ENCODE measurements at regions not wholly inside any gene's neighbourhood (a gene's known extent, or its start where the extent isn't known, plus 50 kb on each side); places are given as distances from the start of the nearest gene placed in this dataset.

DNA sequence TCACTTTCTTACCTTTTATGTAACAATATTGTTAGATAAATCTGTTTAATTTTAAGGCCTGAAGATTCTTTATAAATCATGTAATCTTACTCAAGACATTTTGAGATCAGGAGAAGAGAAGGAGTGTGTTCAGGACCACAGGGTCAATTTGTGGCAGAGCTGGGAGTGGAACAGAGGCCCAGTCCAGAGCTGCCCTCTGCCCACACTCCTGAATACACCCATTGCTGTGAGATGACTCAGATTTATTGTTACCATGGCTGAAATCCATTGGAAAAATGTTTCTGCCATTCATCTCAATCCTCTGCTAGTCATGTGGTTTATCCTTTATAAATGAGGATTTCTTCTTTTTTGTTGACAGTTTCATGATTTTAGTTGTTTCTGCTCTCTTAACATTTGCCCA, 100.5 kb upstream of the STXBP6 start:
- DNase-seq (ENCODE audit: low read depth), result peak; percentile 53

GRCh38 chr14:25140411-25140810, 90.5 kb upstream of the STXBP6 start:
- DNase-seq (ENCODE audit: low read depth), result no peak

DNA sequence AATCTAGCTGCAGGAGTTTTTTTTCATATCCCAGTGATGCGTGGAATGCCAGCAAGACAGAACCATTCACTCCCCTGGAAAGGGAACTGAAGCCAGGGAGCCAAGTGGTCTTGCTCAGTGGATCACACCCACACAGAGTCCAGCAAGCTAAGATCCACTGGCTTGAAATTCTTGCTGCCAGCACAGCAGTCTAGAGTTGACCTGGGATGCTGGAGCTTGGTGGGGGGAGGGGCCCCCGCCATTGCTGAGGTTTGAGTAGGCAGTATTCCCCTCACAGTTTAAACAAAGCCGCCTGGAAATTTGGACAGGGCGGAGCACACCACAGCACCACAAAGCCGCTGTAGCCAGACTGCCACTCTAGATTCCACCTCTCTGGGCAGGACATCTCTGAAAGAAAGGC, 86.9 kb upstream of the STXBP6 start:
- no peak for DNase-seq (ENCODE audit: low read depth)

GRCh38 chr14:25134184-25134583, 84.2 kb upstream of the STXBP6 start:
- DNase-seq (ENCODE audit: low read depth), result no peak

GRCh38 chr14:25132732-25133422, 82.9 kb upstream of the STXBP6 start:
- no peak for DNase-seq (ENCODE audit: low read depth)

- no peak for DNase-seq (ENCODE audit: low read depth)
These were observed 82.1 kb upstream of the STXBP6 start for GRCh38 chr14:25132094-25132493.

GRCh38 chr14:25122843-25123242, 72.9 kb upstream of the STXBP6 start:
- no peak for DNase-seq (ENCODE audit: low read depth)

GRCh38 chr14:25122211-25122610, 72.3 kb upstream of the STXBP6 start:
- DNase-seq (ENCODE audit: low read depth), result no peak

GRCh38 chr14:25121337-25122129, 71.6 kb upstream of the STXBP6 start:
- DNase-seq (ENCODE audit: low read depth), result peak; percentile 67

DNA sequence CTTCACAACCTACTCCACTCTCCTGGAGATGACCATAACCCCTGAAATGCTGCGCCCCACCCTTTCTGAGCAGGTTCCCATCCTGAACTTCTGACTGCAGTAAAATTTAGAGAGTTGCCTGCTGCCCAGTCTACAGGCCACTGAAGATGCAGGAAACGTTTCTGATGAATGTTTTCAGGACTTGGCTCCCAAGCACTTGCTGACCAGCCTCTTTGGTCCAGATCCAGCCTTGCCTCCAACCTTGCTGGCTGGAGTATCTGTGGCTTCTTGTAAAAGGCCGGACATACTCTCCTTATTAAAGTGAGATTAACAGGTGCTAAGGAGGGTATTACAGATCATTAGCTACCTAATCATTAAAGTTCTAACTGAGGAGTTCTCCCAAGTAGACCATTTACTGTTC, 70.3 kb upstream of the STXBP6 start:
- no peak for DNase-seq (ENCODE audit: low read depth)

DNA sequence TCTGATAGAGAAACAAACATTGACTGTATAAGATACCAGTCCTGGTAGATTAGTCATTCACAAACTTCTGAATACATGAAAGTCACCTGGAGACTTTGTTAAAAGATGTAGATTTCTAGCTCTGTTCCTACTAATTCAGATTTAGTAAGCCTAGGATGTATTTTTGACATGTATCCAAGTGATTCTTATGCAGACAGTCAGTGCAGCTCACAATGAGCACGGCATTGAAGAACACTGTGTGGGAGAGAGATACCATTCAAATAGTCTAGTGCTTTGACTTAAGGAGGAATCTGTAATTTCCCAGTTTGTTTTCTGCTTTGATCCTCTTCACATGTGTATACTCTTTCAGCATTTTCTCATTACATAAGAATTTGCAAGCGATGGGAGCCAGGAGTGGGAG, 68.7 kb upstream of the STXBP6 start:
- DNase-seq (ENCODE audit: low read depth), result no peak

- DNase-seq (ENCODE audit: low read depth), result no peak
These were observed 67.4 kb upstream of the STXBP6 start for GRCh38 chr14:25117342-25117741.

GRCh38 chr14:25116607-25117006, 66.7 kb upstream of the STXBP6 start:
- no peak for DNase-seq (ENCODE audit: low read depth)

GRCh38 chr14:25113394-25113793, 63.4 kb upstream of the STXBP6 start:
- DNase-seq (ENCODE audit: low read depth), result no peak

GRCh38 chr14:25111061-25111601, 61.2 kb upstream of the STXBP6 start:
- DNase-seq (ENCODE audit: low read depth), result peak; percentile 94

DNA sequence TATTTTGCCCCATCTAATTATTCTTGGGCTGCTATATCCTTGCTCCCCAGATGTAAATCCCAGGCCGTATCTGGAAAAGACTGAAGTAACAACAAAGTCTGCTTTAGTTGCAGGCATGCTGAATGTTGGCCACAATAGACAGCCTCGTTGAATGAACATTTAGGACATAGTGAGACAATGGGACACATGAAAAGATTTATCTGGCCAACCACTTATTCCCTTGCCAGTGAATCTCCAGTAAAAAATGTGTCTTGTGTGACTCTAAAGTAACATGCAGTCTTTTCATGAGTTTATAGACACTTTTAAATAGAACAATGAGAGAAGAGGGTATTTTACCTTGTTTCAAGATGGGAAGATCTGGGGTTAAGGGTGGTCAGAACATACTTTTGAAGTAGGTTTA, 60.2 kb upstream of the STXBP6 start:
- no peak for DNase-seq (ENCODE audit: low read depth)

DNA sequence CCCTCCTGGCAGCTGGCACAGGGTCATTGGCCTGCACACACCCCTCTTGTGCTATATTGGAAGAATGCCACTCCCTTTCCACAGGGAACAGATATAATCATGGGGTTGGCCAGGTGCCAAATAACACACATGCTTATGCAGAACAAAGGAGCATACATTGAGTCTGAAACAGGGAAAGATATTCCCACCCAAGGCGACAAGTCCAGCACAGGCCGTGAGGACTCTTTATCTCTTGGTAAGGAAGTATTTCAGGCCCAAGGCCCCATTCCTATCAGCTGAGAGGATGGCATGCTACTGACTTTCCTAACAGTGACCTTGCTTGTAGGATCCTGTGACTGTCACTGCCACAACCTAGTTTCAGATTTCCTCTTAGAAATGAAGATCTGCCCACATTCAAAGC, 59.0 kb upstream of the STXBP6 start:
- DNase-seq (ENCODE audit: low read depth), result no peak

DNA sequence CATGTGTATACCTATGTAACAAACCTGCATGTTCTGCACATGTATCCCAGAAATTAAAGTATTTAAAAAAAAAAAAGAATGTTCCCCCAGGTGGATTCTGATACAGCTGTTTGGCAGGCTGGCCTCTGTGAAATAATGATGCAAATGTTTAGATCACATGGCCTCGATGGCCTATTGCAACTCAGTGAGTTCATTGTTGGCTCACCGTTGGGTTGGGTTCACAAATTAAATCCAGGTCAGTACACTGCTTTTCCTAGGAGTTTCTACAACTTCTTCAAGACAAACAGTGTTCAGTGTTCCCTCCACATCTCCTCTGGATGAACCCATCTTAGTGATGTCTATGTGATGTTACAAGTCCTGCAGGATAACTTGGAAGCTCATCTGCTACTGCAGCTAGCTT, 58.3 kb upstream of the STXBP6 start:
- no peak for DNase-seq (ENCODE audit: low read depth)

DNA sequence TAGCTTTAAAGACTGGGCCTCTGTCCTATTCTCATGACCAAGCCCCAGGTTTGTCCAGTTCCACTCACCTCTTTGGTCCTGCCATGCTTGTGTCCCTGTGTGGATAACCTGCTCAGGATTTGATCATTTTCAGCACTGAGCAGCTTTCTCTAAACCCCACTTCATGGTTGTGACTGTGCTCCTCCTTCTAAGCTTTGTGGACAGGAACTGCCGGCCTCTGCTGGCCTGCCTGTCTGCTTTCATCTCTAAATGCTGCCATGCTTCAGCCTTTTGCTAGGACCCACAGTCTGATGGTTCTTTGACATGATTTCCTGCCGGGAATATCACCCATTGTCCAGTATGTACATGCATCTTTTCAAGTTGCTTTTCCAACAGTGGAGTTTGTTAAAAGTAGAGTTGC, 53.9 kb upstream of the STXBP6 start:
- DNase-seq (ENCODE audit: low read depth), result no peak

DNA sequence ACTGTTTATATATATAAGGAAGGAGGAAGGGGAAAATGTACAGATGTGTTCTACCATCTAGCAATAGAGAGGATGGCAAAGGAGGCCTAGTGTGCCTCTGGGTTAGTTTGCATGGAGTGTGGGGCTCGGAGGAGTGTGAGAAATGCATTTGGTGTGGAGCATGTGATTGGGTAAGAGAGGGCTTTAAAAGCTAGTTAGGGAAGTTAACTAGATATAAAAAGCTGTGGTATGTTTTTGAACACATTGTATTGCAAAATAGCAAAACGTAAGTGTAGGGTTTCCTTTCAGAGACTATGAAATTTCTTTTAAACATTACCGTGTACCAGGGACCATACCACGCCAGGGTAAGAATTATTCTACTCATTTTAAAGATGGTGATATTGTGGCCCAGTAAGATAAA, 53.3 kb upstream of the STXBP6 start:
- DNase-seq (ENCODE audit: low read depth), result no peak

DNA sequence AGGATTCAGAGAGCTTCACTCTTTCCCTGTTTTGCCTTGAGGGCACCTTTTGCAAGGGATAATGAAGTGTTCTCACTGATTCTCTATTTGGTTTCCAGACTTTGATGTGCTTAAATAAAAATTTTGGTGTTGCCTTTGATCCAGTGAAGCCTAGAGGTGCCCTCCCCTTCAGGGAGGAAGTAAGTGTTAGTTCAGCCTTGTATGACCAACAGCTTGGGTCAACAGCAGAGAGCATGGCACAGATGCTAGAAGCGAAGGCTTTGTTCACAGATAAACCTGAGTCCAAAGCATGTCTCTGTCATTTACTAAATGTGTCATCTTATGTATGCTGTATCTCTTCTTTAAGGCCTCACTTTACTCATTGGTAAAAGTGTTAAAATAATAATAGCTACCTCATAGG, 52.8 kb upstream of the STXBP6 start:
- DNase-seq (ENCODE audit: low read depth), result no peak

- DNase-seq (ENCODE audit: low read depth), result no peak
These were observed 51.3 kb upstream of the STXBP6 start for GRCh38 chr14:25101276-25101675.

Data from non-pigmented ciliary epithelial cell (primary cell).